ENCODE measurements at regions not wholly inside any gene's neighbourhood (a gene's known extent, or its start where the extent isn't known, plus 50 kb on each side); places are given as distances from the start of the nearest gene placed in this dataset.

DNA sequence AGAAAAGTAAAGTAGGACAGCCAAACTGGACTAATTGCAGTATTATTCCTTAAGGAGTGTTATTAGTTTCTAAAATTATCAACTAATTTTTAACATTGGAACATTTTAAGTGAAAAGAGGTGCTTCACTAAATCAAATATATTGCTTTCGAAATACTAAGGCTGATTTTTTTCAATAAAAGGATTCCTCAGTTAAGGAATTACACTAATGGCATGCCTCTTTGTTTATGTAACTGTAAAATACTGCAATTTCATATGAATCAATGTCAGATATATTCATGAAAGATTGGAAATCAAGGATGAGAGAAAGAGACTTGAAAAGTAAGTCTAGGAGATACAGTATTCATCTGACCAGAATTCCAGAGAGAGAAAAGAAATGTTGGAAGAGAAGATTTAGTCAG is 129.8 kb downstream of the TANC2 start:
- TF ChIP-seq, protein P1, sequence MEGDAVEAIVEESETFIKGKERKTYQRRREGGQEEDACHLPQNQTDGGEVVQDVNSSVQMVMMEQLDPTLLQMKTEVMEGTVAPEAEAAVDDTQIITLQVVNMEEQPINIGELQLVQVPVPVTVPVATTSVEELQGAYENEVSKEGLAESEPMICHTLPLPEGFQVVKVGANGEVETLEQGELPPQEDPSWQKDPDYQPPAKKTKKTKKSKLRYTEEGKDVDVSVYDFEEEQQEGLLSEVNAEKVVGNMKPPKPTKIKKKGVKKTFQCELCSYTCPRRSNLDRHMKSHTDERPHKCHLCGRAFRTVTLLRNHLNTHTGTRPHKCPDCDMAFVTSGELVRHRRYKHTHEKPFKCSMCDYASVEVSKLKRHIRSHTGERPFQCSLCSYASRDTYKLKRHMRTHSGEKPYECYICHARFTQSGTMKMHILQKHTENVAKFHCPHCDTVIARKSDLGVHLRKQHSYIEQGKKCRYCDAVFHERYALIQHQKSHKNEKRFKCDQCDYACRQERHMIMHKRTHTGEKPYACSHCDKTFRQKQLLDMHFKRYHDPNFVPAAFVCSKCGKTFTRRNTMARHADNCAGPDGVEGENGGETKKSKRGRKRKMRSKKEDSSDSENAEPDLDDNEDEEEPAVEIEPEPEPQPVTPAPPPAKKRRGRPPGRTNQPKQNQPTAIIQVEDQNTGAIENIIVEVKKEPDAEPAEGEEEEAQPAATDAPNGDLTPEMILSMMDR (IDR thresholded peaks at IDR 0.05; ENCODE audit: low read depth, low read length): no peak

DNA sequence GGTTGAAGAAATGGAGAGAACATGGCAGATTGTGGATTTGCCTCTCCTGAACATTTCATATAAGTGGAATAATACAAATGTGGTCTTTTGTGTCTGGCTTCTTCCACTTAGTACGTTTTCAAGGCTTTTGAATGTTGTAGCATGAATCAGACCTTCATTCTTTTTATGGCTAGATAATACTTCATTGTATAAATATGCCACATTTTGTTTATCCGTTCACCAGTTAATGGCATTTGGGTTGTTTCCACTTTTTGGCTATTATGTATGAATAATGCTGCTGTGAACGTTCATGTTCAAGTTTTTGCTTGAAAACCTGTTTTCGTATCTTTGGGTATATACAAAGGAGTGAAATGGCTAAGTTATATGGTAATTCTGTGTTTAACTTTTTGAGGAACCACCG is 130.4 kb downstream of the TANC2 start:
- no peak overlapping the region for H3K4me3 ChIP-seq (ENCODE audit: low read depth, low read length)
- TF ChIP-seq, protein P1 (IDR thresholded peaks at IDR 0.05; ENCODE audit: low read depth, low read length): no peak

More for the DNA sequence above, 129.8 kb downstream of the TANC2 start:
- no peak overlapping the region for H3K4me3 ChIP-seq (ENCODE audit: low read depth, low read length)

DNA sequence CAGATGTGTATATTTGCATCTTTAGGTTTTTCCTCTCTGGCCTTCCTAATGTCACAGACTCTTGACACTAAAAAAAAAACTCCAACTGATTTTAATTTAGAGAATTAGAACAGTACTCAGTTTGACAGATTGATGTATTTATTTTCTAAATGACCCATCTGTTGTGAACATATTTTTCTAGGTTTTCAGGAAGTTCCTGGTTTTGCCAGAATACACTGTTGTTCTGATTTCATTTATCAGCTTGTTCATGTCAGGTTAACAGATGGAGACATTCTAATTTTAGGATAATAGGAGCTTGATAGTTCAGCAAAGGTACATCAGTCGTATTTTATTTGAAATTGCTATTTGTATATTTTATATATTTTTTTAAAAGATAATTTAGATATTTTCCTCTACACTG is 133.4 kb downstream of the TANC2 start:
- H3K4me3 ChIP-seq (ENCODE audit: low read depth, low read length): no peak overlapping the region
- TF ChIP-seq, protein P1 (IDR thresholded peaks at IDR 0.05; ENCODE audit: low read depth, low read length): no peak

DNA sequence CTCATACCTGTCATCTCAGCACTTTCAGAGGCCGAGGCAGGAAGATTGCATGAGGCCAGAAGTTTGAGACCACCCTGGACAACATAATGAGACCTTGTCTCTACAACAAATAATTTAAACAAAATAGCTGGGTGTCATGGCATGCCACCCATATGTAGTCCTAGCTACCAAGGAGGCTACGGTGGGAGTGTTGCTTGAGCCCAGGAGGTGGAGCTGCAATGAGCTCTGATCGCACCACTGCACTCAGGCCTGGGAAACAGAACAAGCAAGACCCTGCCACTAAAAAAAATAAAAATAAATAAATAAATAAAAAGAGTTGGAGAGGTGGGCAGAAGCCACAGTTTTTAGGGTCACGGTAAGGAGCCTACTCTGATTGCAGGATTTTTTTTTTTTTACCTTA is 136.0 kb downstream of the TANC2 start:
- TF ChIP-seq, protein P1 (IDR thresholded peaks at IDR 0.05; ENCODE audit: low read depth, low read length): no peak

DNA sequence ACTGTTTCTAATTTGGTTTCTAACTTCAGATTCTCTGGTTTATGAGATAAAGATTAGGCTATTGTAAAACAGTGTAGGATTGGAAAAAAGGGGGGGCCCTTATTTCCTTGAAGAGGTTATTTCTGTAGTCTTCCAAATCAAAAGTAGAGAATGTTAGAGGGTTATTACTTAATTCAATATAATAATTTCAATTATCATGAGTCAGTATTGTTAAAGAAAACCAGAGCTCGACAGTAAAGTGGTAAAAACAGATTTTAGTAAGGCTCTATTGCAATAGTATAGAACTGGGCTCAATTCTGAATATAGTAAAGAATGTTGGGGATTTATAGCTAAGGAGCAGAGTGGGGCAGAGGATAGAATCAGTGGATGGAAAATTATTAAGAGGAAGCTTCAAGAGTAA is 140.0 kb downstream of the TANC2 start:
- TF ChIP-seq, protein P1 (IDR thresholded peaks at IDR 0.05; ENCODE audit: low read depth, low read length): no peak
- no peak overlapping the region for H3K4me3 ChIP-seq (ENCODE audit: low read depth, low read length)

More for the DNA sequence above, 136.0 kb downstream of the TANC2 start:
- H3K4me3 ChIP-seq (ENCODE audit: low read depth, low read length): no peak overlapping the region

DNA sequence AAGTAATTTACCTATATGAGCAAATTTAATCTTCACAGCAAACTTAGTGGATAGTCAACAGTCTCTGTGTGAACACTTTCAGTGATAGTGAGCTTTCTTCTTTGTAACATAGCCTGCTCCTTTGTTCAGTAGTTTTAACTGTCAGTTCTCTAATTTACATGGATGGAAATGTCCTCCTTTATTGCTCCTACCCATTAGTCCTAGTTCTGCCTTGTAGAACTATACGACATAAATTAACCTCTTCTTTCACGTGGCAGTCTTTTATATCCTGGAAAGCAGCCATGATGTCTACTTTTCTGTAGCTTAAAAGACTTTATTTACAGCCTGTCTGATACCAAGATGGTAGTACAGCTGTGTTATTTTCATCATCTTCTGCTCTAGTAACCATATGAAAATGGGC is 143.6 kb downstream of the TANC2 start:
- no peak overlapping the region for H3K4me3 ChIP-seq (ENCODE audit: low read depth, low read length)
- TF ChIP-seq, protein P1 (IDR thresholded peaks at IDR 0.05; ENCODE audit: low read depth, low read length): no peak

DNA sequence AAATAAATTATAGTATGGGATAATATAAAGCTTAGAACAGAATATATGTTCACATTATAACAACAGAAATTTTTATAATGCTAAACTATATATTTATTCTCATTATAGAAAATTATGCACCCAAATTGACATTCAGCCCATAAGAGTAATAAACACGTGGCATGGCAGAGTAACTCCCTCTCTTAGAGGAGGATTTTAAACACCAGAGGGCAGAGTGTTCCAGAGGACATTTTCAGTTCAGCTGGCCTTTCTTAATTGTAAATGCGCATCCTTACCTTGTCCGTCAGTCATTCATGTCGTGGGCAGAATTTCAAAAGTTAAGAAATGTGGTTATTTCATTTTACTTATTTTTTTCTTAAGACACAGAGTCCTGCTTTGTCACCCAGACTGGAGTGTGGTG is 147.1 kb downstream of the TANC2 start:
- TF ChIP-seq, protein P1 (IDR thresholded peaks at IDR 0.05; ENCODE audit: low read depth, low read length): no peak; the same call in 1 of the 2 replicates
- no peak overlapping the region for H3K4me3 ChIP-seq (ENCODE audit: low read depth, low read length)

Data from WI38 (cell line).